OCI-LY1 (cell line): ENCODE measurements at regions not wholly inside any gene's neighbourhood (a gene's known extent, or its start where the extent isn't known, plus 50 kb on each side); places are given as distances from the start of the nearest gene placed in this dataset.
"Not testable (repeated sequence)": the region's sequence is repeated elsewhere in the genome, so short reads cannot be mapped to it uniquely, and the experiment has no call there.

Experiments
- H2AFZ ChIP-seq: fragments of 200-600 bp; sonication (generic), shearing (Covaris generic); 2 replicates; pipeline ENCODE4 v1.6.0; 2014; ENCODE audit warnings: antibody characterized with exemption, mild to moderate bottlenecking, low read length
- H3F3A ChIP-seq: fragments of 200-600 bp; sonication (generic), shearing (Covaris generic); 2 replicates; pipeline ENCODE4 v1.6.0; 2014; ENCODE audit warnings: mild to moderate bottlenecking, antibody characterized with exemption, low read length, moderate library complexity; ENCODE audit not compliant: insufficient read depth
- H3K27ac ChIP-seq: fragments of 200-600 bp; sonication (generic); 2 replicates; pipeline ENCODE4 v1.5.1; 2014; ENCODE audit warnings: low read length, mixed run types, mild to moderate bottlenecking, low read depth; ENCODE audit not compliant: poor library complexity, severe bottlenecking
- H3K27me3 ChIP-seq: fragments of 200-600 bp; sonication (generic); 2 replicates; pipeline ENCODE4 v1.6.0; 2014; ENCODE audit warnings: antibody characterized with exemption, mild to moderate bottlenecking, low read length, moderate library complexity; ENCODE audit not compliant: insufficient read depth
- H3K36me3 ChIP-seq: fragments of 200-600 bp; sonication (generic); 2 replicates; pipeline ENCODE4 v1.6.1; 2014; ENCODE audit warnings: mild to moderate bottlenecking, antibody characterized with exemption, low read length, moderate library complexity, mixed read lengths; ENCODE audit not compliant: insufficient read depth
- H3K4me1 ChIP-seq: fragments of 200-600 bp; sonication (generic); 2 replicates; pipeline ENCODE4 v1.5.1; 2014; ENCODE audit warnings: mild to moderate bottlenecking, low read length, moderate library complexity; ENCODE audit not compliant: insufficient read depth, severe bottlenecking
- H3K4me2 ChIP-seq: fragments of 200-600 bp; sonication (generic), shearing (Covaris generic); 2 replicates; pipeline ENCODE4 v1.6.1; 2014; ENCODE audit warnings: low read length
- H3K4me3 ChIP-seq: fragments of 200-600 bp; sonication (generic); 2 replicates; pipeline ENCODE4 v1.5.1; 2014; ENCODE audit warnings: low read length, low read depth, mild to moderate bottlenecking, mixed read lengths; ENCODE audit not compliant: poor library complexity, severe bottlenecking
- H3K79me2 ChIP-seq: fragments of 200-600 bp; shearing (Covaris generic); 2 replicates; pipeline ENCODE4 v1.6.1; 2016; ENCODE audit warnings: mixed run types, low read length, mixed read lengths; ENCODE audit not compliant: insufficient read depth
- H3K9ac ChIP-seq: fragments of 200-600 bp; sonication (generic), shearing (Covaris generic); 2 replicates; pipeline ENCODE4 v1.6.1; 2014; ENCODE audit warnings: mild to moderate bottlenecking, low read length, mixed read lengths
- H3K9me2 ChIP-seq: fragments of 200-600 bp; sonication (generic), shearing (Covaris generic); 2 replicates; pipeline ENCODE4 v1.6.1; 2014; ENCODE audit warnings: low read depth, mild to moderate bottlenecking, low read length, mixed read lengths
- H3K9me3 ChIP-seq: fragments of 200-600 bp; shearing (Covaris generic); 2 replicates; pipeline ENCODE4 v1.6.1; 2014; ENCODE audit warnings: low read length, mixed read lengths
- H4K20me1 ChIP-seq: fragments of 200-600 bp; sonication (generic), shearing (Covaris generic); 2 replicates; pipeline ENCODE4 v1.6.0; 2016; ENCODE audit warnings: mild to moderate bottlenecking, low read length; ENCODE audit not compliant: insufficient read depth
- EZH2 ChIP-seq: fragments of 200-600 bp; sonication (generic), shearing (Covaris generic); IDR thresholded peaks from 2 replicates; pipeline ENCODE4 v1.8.0; 2017; ENCODE audit warnings: borderline replicate concordance, mixed run types, mild to moderate bottlenecking, antibody characterized with exemption, low read length, moderate library complexity, mixed read lengths
- TF ChIP-seq, protein P1 (sequence below): fragments of 200-600 bp; sonication (generic), shearing (Covaris generic); IDR thresholded peaks from 2 replicates; pipeline ENCODE4 v1.5.1; 2017; ENCODE audit warnings: mild to moderate bottlenecking, antibody characterized with exemption, low read length, moderate library complexity, mixed read lengths

DNA sequence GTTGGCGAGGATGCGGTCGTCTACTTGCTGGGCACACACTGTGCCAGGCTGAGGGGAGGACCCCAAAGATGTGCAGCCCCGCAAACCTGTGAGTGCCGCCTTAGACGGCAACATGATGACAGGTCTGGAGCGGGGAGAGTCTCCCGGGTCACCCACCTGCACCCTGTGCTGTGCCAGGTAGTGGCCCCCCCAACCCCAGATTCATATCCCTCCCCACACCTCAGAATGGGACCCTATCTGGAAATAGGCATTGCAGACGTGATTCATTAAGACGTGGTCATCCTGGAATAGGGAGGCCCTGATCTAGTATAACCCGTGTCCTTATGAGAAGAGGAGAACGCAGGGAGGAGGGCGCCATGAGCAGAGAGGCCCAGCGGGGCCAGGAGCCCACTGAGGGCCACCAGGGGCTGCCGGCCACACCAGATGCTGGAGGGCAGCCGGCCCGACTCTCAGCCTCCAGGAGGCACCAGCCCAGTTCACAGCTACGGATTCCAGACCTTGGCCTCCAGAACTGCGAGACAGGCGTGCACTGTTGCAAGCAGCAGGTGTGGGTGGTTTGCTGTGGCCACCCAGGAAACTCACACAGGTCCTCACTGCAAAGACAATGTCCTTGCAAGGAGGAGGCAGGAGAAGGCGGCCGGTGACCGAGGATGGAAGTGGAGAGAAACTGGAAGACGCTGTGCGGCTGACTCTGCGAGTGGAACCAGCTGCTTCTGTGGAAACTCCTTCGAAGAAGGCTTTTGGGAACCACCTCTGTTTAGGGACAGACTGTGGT lies 131.9 kb upstream of the LPCAT1 start:
- no peaks in the 10 kb centered on the region for H3F3A ChIP-seq
- H3K27ac ChIP-seq = no peak overlapping the region
- no peak overlapping the region for H3K4me3 ChIP-seq
- H3K9me3 ChIP-seq = no peaks in the 10 kb centered on the region
- no peak overlapping the region for H3K4me2 ChIP-seq
- TF ChIP-seq, protein P1, sequence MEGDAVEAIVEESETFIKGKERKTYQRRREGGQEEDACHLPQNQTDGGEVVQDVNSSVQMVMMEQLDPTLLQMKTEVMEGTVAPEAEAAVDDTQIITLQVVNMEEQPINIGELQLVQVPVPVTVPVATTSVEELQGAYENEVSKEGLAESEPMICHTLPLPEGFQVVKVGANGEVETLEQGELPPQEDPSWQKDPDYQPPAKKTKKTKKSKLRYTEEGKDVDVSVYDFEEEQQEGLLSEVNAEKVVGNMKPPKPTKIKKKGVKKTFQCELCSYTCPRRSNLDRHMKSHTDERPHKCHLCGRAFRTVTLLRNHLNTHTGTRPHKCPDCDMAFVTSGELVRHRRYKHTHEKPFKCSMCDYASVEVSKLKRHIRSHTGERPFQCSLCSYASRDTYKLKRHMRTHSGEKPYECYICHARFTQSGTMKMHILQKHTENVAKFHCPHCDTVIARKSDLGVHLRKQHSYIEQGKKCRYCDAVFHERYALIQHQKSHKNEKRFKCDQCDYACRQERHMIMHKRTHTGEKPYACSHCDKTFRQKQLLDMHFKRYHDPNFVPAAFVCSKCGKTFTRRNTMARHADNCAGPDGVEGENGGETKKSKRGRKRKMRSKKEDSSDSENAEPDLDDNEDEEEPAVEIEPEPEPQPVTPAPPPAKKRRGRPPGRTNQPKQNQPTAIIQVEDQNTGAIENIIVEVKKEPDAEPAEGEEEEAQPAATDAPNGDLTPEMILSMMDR = no peak
- TF ChIP-seq EZH2 = no peak
- no peaks in the 10 kb centered on the region for H3K79me2 ChIP-seq
- H3K27me3 ChIP-seq = no peaks in the 10 kb centered on the region
- no peaks in the 10 kb centered on the region for H3K9me2 ChIP-seq
- H3K36me3 ChIP-seq = no peaks in the 10 kb centered on the region
- H3K4me1 ChIP-seq = peaks cover 21% of the 10 kb centered on the region
- H4K20me1 ChIP-seq = no peaks in the 10 kb centered on the region
- H2AFZ ChIP-seq = no peak overlapping the region
- H3K9ac ChIP-seq = no peak overlapping the region

DNA sequence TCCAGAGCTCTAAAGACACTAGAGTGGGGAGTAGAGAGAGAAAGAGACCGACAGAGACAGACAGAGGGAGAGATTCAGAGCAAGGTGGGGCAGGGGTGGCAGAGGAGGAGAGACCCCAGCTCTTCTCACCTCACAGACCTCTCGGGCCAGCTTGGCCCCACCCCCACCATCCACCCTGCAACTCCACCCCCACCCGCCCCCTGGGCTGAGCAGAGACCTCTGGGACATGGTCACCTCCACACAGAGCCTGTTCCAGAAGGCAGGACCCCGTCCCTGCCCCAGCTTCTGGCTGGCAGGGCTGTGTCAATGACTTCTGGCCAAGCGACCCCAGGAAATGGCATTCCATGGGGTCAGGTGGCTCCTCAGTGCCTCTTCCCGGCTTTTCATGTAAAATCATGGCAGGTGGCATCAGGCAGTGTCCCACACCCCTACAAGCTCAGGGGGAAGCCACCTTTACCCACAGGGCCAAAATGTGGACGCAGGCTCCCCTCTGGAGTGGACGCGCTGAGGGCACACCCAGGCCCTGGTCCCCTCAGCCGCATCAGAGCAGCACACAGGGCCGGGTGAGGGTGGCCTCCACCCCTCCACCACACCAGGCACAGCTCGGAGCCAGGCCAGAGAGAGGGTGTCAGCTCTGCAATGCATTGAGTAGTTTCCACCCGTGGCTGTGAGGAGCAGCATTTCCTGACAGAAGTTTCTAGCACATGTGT lies 131.2 kb upstream of the LPCAT1 start:
- no peaks in the 10 kb centered on the region for H4K20me1 ChIP-seq
- peaks cover 21% of the 10 kb centered on the region for H3K4me1 ChIP-seq
- H3K27ac ChIP-seq = no peak overlapping the region
- H3K4me3 ChIP-seq = no peak overlapping the region
- no peaks in the 10 kb centered on the region for H3K36me3 ChIP-seq
- H3K9me3 ChIP-seq = no peaks in the 10 kb centered on the region
- no peaks in the 10 kb centered on the region for H3K9me2 ChIP-seq
- H3K4me2 ChIP-seq = no peak overlapping the region
- H3K27me3 ChIP-seq = no peaks in the 10 kb centered on the region
- 0 out of 2 replicates have a peak, but pooled peaks cover 3% of the 10 kb centered on the region for H3F3A ChIP-seq
- no peak overlapping the region for H2AFZ ChIP-seq
- H3K79me2 ChIP-seq = no peaks in the 10 kb centered on the region
- TF ChIP-seq, protein P1 = no peak
- no peak for TF ChIP-seq EZH2
- no peak overlapping the region for H3K9ac ChIP-seq

DNA sequence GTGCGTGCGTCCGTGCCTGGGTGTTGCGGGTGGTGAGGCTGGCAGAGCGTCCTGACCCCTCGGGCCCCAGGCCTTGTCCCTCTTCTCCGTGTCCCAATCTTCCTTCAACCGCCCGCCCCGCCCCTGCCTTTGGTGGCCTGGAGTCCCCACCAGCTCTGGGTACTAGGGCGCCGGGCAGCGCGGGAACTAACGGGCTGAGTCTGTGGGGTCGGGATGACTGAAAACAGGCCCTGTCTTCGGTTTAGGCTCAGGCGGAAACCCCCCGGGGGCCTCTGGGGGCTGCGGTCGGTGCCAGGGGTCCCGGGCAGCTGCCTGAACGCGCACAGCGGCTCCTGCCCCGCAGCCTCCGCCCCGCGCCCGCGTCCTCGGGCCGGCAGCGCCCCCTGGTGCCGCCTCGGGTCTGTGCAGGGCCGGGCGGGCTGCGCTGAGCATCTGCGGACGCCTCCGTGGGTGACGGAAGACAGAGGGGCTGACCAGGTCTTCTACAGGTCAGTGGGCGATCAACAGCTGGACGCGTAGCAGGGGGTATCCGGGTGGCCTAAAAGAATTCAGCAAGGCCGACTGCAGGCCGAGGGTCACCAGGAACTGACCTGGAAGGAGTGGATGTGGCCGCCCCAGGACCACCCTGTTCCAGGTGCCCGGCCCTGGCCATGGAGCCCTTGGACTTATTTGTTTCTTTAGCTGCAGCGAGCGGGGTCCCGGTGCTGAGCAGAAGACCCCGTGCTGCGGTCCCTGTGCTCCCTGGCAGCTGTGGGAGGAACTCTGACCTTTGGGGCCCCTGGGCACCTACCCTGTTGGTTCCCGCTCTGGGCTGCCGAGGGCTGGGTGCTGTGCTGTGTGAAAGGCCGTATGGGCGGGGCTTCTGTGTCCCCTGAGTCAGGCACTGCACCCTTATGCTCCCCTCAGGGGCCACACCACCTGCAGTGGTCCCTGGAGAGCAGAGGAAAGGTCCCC lies 130.2 kb upstream of the LPCAT1 start:
- H3K4me2 ChIP-seq = peak overlapping the region; percentile 58
- not testable (repeated sequence) for H3K9ac ChIP-seq, H4K20me1 ChIP-seq, H3K9me3 ChIP-seq, H3K36me3 ChIP-seq, H3K79me2 ChIP-seq, H3K27me3 ChIP-seq, H3K9me2 ChIP-seq, H2AFZ ChIP-seq, H3F3A ChIP-seq
- H3K4me3 ChIP-seq = peak overlapping the region; percentile 35
- TF ChIP-seq, protein P1 = peak; percentile 31; the same call in 1 of the 2 replicates
- peak overlapping the region; percentile 49 for H3K27ac ChIP-seq
- peaks cover 21% of the 10 kb centered on the region for H3K4me1 ChIP-seq
